H1 (cell line): ENCODE measurements at regions not wholly inside any gene's neighbourhood (a gene's known extent, or its start where the extent isn't known, plus 50 kb on each side); places are given as distances from the start of the nearest gene placed in this dataset.

ENCODE experiments used
- CTCF ChIA-PET: fragments of 300-600 bp; sonication (Branson Sonifier 250); formaldehyde crosslinking; loops from one replicate; lab custom pipeline; 2021; ENCODE audit not compliant: partially characterized antibody; lab: Charles Lee
- POLR2A ChIA-PET: fragments of 300-600 bp; sonication (Branson Sonifier 250); formaldehyde crosslinking; loops from one replicate; lab custom pipeline; 2021; ENCODE audit warnings: inconsistent platforms; ENCODE audit not compliant: partially characterized antibody; lab: Charles Lee
- DNase-seq, 2 experiments: peaks; one replicate each; pipeline versions ENCODE4 v3.0.0 to v3.0.0-alpha.2; 2010 to 2022; ENCODE audit warnings: low spot score in 2 of 2, low read depth in 1 of 2, mixed read lengths in 1 of 2
- FAIRE-seq: peaks from 2 replicates; lab custom pipeline; 2011; peaks lifted over from hg19 to GRCh38; lab: Jason Lieb, UNC
- H2AFZ ChIP-seq: 2 replicates; pipeline ENCODE4 v1.8.1; 2012; ENCODE audit warnings: low read length, inconsistent platforms
- H2AK5ac ChIP-seq: 2 replicates; pipeline ENCODE4 v1.6.1; 2013; ENCODE audit warnings: low read depth, low read length
- H2BK120ac ChIP-seq: replicated peaks from 2 replicates; pipeline ENCODE3; 2013; ENCODE audit warnings: low read depth, low read length, inconsistent platforms
- H2BK12ac ChIP-seq: 2 replicates; pipeline ENCODE4 v1.6.1; 2013; ENCODE audit warnings: low read depth, low read length
- H2BK15ac ChIP-seq: 2 replicates; pipeline ENCODE4 v1.6.1; 2013; ENCODE audit warnings: low read length
- H2BK20ac ChIP-seq: 2 replicates; pipeline ENCODE4 v1.6.1; 2013; ENCODE audit warnings: low read length
- H2BK5ac ChIP-seq: 2 replicates; pipeline ENCODE4 v1.6.1; 2013; ENCODE audit warnings: low read depth, low read length
- H3K14ac ChIP-seq: 2 replicates; pipeline ENCODE4 v1.6.1; 2013; ENCODE audit warnings: inconsistent platforms; ENCODE audit not compliant: insufficient read length
- H3K18ac ChIP-seq: 2 replicates; pipeline ENCODE4 v1.6.1; 2013; ENCODE audit warnings: low read length; ENCODE audit errors: extremely low read depth
- H3K23ac ChIP-seq: 2 replicates; pipeline ENCODE4 v1.6.1; 2013; ENCODE audit warnings: inconsistent platforms; ENCODE audit not compliant: insufficient read length
- H3K23me2 ChIP-seq: 2 replicates; pipeline ENCODE4 v1.6.1; 2013; ENCODE audit warnings: low read depth, low read length
- H3K27ac ChIP-seq: 2 replicates; pipeline ENCODE4 v1.6.1; 2011; ENCODE audit warnings: low read depth, low read length, inconsistent platforms
- H3K27me3 ChIP-seq, 4 experiments: replicated peaks in 1 of 4; 1 replicate in 1 of 4; 2 replicates in 3 of 4; pipeline versions ENCODE4 v1.6.1 to v1.8.1; 2011 to 2013; ENCODE audit warnings: low read length in 3 of 4, mild to moderate bottlenecking in 3 of 4, inconsistent platforms in 2 of 4, mixed read lengths in 2 of 4, moderate library complexity in 1 of 4; ENCODE audit not compliant: control insufficient read depth in 3 of 4, insufficient read depth in 3 of 4; ENCODE audit errors: extremely low read depth in 1 of 4
- H3K36me3 ChIP-seq, 4 experiments: 2 replicates each; pipeline versions ENCODE4 v1.6.1 to v1.8.1; 2011 to 2013; ENCODE audit warnings: mild to moderate bottlenecking in 4 of 4, low read length in 3 of 4, moderate library complexity in 2 of 4, control low read depth in 1 of 4, inconsistent platforms in 1 of 4; ENCODE audit not compliant: insufficient read depth in 4 of 4, control insufficient read depth in 2 of 4
- H3K4ac ChIP-seq: replicated peaks from 2 replicates; pipeline ENCODE3; 2013; ENCODE audit warnings: low read length, low read depth, mixed read lengths, inconsistent platforms; ENCODE audit not compliant: insufficient read length
- H3K4me1 ChIP-seq, 4 experiments: replicated peaks in 1 of 4; 1 replicate in 1 of 4; 2 replicates in 3 of 4; pipeline versions ENCODE4 v1.6.1 to v1.8.1; 2011 to 2013; ENCODE audit warnings: low read length in 3 of 4, inconsistent platforms in 2 of 4, mixed read lengths in 1 of 4; ENCODE audit not compliant: insufficient read depth in 4 of 4, control insufficient read depth in 3 of 4
- H3K4me2 ChIP-seq, 2 experiments: 2 replicates each; pipeline versions ENCODE4 v1.6.1 to v1.8.1; 2011 to 2013; ENCODE audit warnings: low read depth in 2 of 2, low read length in 2 of 2, control low read depth in 1 of 2, inconsistent platforms in 1 of 2, mild to moderate bottlenecking in 1 of 2; ENCODE audit not compliant: insufficient read depth in 1 of 2
- H3K4me3 ChIP-seq, 4 experiments: fragments of 200-600, 300-600 bp in 1 of 4; sonication (generic), shearing (Covaris generic), sonication (Bioruptor Twin) in 1 of 4; 2 replicates each; pipeline versions ENCODE4 v1.5.1 to v1.8.1; 2011 to 2016; ENCODE audit warnings: low read length in 4 of 4, low read depth in 3 of 4, control low read depth in 2 of 4, inconsistent platforms in 2 of 4, mild to moderate bottlenecking in 2 of 4, mixed read lengths in 1 of 4, moderate library complexity in 1 of 4; ENCODE audit not compliant: insufficient read depth in 2 of 4; ENCODE audit errors: extremely low read depth in 1 of 4
- H3K56ac ChIP-seq: replicated peaks from 2 replicates; pipeline ENCODE3; 2013; ENCODE audit warnings: low read depth, mild to moderate bottlenecking, mixed read lengths, low read length, inconsistent platforms; ENCODE audit not compliant: insufficient read length
- H3K79me1 ChIP-seq: 2 replicates; pipeline ENCODE4 v1.6.1; 2013; ENCODE audit warnings: low read depth, low read length, control low read depth
- H3K79me2 ChIP-seq, 2 experiments: 2 replicates each; pipeline versions ENCODE4 v1.6.1 to v1.8.1; 2012 to 2013; ENCODE audit warnings: low read length in 2 of 2, mild to moderate bottlenecking in 2 of 2, inconsistent platforms in 1 of 2; ENCODE audit not compliant: insufficient read depth in 2 of 2, control insufficient read depth in 1 of 2
- H3K9ac ChIP-seq, 4 experiments: replicated peaks in 1 of 4; 1 replicate in 1 of 4; 2 replicates in 3 of 4; pipeline versions ENCODE4 v1.6.1 to v1.8.1; 2011 to 2013; ENCODE audit warnings: low read depth in 3 of 4, low read length in 3 of 4, control low read depth in 2 of 4, mild to moderate bottlenecking in 2 of 4, moderate library complexity in 2 of 4, inconsistent platforms in 1 of 4; ENCODE audit errors: extremely low read depth in 1 of 4
- H3K9me3 ChIP-seq, 2 experiments: 2 replicates each; pipeline versions ENCODE4 v1.6.1 to v1.8.1; 2012 to 2013; ENCODE audit warnings: mild to moderate bottlenecking in 2 of 2, moderate library complexity in 2 of 2, control low read depth in 1 of 2, inconsistent platforms in 1 of 2, low read depth in 1 of 2, low read length in 1 of 2, mixed read lengths in 1 of 2; ENCODE audit not compliant: insufficient read depth in 2 of 2
- H4K20me1 ChIP-seq, 2 experiments: replicated peaks in 1 of 2; 2 replicates each; pipeline versions ENCODE3 to v1.8.1; 2011 to 2013; ENCODE audit warnings: inconsistent platforms in 2 of 2, low read length in 2 of 2, mild to moderate bottlenecking in 1 of 2; ENCODE audit not compliant: insufficient read depth in 2 of 2, control insufficient read depth in 1 of 2
- H4K5ac ChIP-seq: 2 replicates; pipeline ENCODE4 v1.6.1; 2013; ENCODE audit warnings: low read length, low read depth, mixed read lengths, inconsistent platforms; ENCODE audit not compliant: insufficient read length
- H4K8ac ChIP-seq: 2 replicates; pipeline ENCODE4 v1.8.0; 2013; ENCODE audit warnings: mild to moderate bottlenecking, moderate library complexity, low read length, inconsistent platforms; ENCODE audit not compliant: insufficient read depth; ENCODE audit errors: extremely low read depth
- H4K91ac ChIP-seq: replicated peaks from 2 replicates; pipeline ENCODE3; 2013; ENCODE audit warnings: low read length, mixed read lengths, inconsistent platforms; ENCODE audit not compliant: insufficient read length
- BRCA1 ChIP-seq: IDR thresholded peaks from 2 replicates; pipeline ENCODE4 v1.6.1; 2012; ENCODE audit warnings: low read depth, low read length, improper control_type of control experiment
- CEBPB ChIP-seq: IDR thresholded peaks from 2 replicates; pipeline ENCODE4 v1.6.1; 2012; ENCODE audit warnings: low read depth, low read length
- CTBP2 ChIP-seq: IDR thresholded peaks from 2 replicates; pipeline ENCODE4 v1.7.0; 2011; ENCODE audit warnings: borderline replicate concordance, mild to moderate bottlenecking, moderate library complexity, mixed read lengths, low read length; ENCODE audit not compliant: insufficient read depth, insufficient read length
- EP300 ChIP-seq, 2 experiments: IDR thresholded peaks; 1 replicate in 1 of 2; 2 replicates in 1 of 2; pipeline ENCODE4 v1.6.1; 2011 to 2012; ENCODE audit warnings: low read depth in 2 of 2, low read length in 2 of 2, mild to moderate bottlenecking in 2 of 2, borderline replicate concordance in 1 of 2, inconsistent platforms in 1 of 2, moderate library complexity in 1 of 2
- JUND ChIP-seq: IDR thresholded peaks from 2 replicates; pipeline ENCODE4 v1.6.1; 2011; ENCODE audit warnings: mild to moderate bottlenecking, improper control_type of control experiment, low read length
- KDM5A ChIP-seq: fragments of 200-600 bp; IDR thresholded peaks from 2 replicates; pipeline ENCODE4 v1.7.1; 2012; ENCODE audit warnings: mild to moderate bottlenecking, low read length, inconsistent platforms, mixed read lengths
- RAD21 ChIP-seq, 2 experiments: IDR thresholded peaks in 1 of 2; conservative IDR thresholded peaks in 1 of 2; 2 replicates each; pipeline ENCODE4 v1.6.1; 2011; ENCODE audit warnings: low read depth in 2 of 2, low read length in 2 of 2, improper control_type of control experiment in 1 of 2, inconsistent platforms in 1 of 2, mild to moderate bottlenecking in 1 of 2, moderate library complexity in 1 of 2
- SIRT6 ChIP-seq: IDR thresholded peaks from one replicate; pipeline ENCODE4 v1.7.1; 2012; ENCODE audit warnings: low read length, inconsistent platforms
- SP2 ChIP-seq: IDR thresholded peaks from 2 replicates; pipeline ENCODE4 v1.6.1; 2012; ENCODE audit warnings: mild to moderate bottlenecking, low read length, inconsistent platforms
- TAF1 ChIP-seq: IDR thresholded peaks from 2 replicates; pipeline ENCODE4 v1.6.1; 2011; ENCODE audit warnings: mild to moderate bottlenecking, low read depth, low read length
- TBP ChIP-seq: IDR thresholded peaks from 2 replicates; pipeline ENCODE4 v1.6.1; 2011; ENCODE audit warnings: low read depth, low read length, improper control_type of control experiment
- WGBS, 2 experiments: shearing (Covaris generic) in 1 of 2; methylation state at CpG; one replicate each; pipeline versions ENCODE4 v1.1.6 to v1.1.7; 2013 to 2015; ENCODE audit warnings: low lambda C conversion rate in 2 of 2, mixed read lengths in 2 of 2, inconsistent platforms in 1 of 2, low coverage in 1 of 2, missing lambda C conversion rate in 1 of 2; ENCODE audit not compliant: insufficient replicate concordance in 2 of 2, insufficient coverage in 1 of 2, insufficient read length in 1 of 2; ENCODE audit errors: extremely low coverage in 1 of 2, missing lambda C conversion rate in 1 of 2; 5-methylcytosine and 5-hydroxymethylcytosine counted together

- Histone ChIP-seq H3K23ac (no peak overlapping the region), H3K14ac (no peak overlapping the region), H4K8ac (no peak overlapping the region), H2BK5ac (no peak overlapping the region), H3K18ac (no peak overlapping the region), H2AFZ (no peak overlapping the region), H3K4ac (no peak overlapping the region), H2BK12ac (no peak overlapping the region), H4K91ac (no peak overlapping the region), H3K4me3 (no peak overlapping the region), H2BK20ac (no peak overlapping the region), H4K20me1 (no peaks in the 10 kb centered on the region), H3K56ac (no peak overlapping the region), H3K9ac (no peak overlapping the region), H3K9me3 (no peaks in the 10 kb centered on the region), H3K27me3 (no peaks in the 10 kb centered on the region), H3K36me3 (no peaks in the 10 kb centered on the region), H3K4me1 (no peaks in the 10 kb centered on the region), H3K79me1 (no peaks in the 10 kb centered on the region), H3K4me2 (no peak overlapping the region)
- 90% methylated on average over 5 of the region's 5 CpGs; no CpG with 5 or more reads in 1 of the 2 experiments for WGBS, 2 experiments
- FAIRE-seq (no peak), DNase-seq (no peak)
- POLR2A ChIA-PET, result no interaction called here
- CTCF ChIA-PET, result no interaction called here
- TF ChIP-seq SIRT6, result no peak
- TF ChIP-seq TAF1, result no peak
- no peak for TF ChIP-seq EP300 (IDR thresholded peaks at IDR 0.05; ENCODE audit: borderline replicate concordance in 1 of 2, low read depth in 2 of 2, low read length in 2 of 2)
- no peak for TF ChIP-seq KDM5A
- no peak for TF ChIP-seq BRCA1
- no peak for TF ChIP-seq CTBP2
- TF ChIP-seq JUND, result no peak
- no peak for TF ChIP-seq CEBPB
- no peak for TF ChIP-seq TBP
- no peak for TF ChIP-seq RAD21 (IDR thresholded peaks at IDR 0.05 in 1 of 2, conservative IDR thresholded peaks at IDR 0.05 in 1 of 2; ENCODE audit: low read depth in 2 of 2, low read length in 2 of 2)
- TF ChIP-seq SP2, result no peak
- TF ChIP-seq, all 59 proteins: peak for 0
- Histone ChIP-seq H2AK5ac (no peak overlapping the region), H2BK15ac (no peak overlapping the region), H3K27ac (no peak overlapping the region), H3K79me2 (no peaks in the 10 kb centered on the region), H3K23me2 (no peaks in the 10 kb centered on the region), H2BK120ac (no peak overlapping the region), H4K5ac (no peak overlapping the region)
These were observed 235.1 kb upstream of the CELF2 start for GRCh38 chr10:10782603-10783002.
